K562 (cell line): ENCODE measurements at regions not wholly inside any gene's neighbourhood (a gene's known extent, or its start where the extent isn't known, plus 50 kb on each side); places are given as distances from the start of the nearest gene placed in this dataset.

Experiments
- ATAC-seq: fragments of 200-7000 bp; cut with Tn5 transposase; 3 replicates; pipeline ENCODE4 v1.9.1; 2020; ENCODE audit warnings: moderate library complexity
- BruUV-seq: library from RNA; stranded (reverse); fragments of 400-500 nt; replicated peaks from 2 replicates; lab custom pipeline; 2021; lab: Mats Ljungman, UMichigan
- CTCF ChIA-PET: fragments of 300-600 bp; formaldehyde crosslinking; extraction: SDS; loops from one replicate; lab custom pipeline; 2021; ENCODE audit warnings: low intra/inter-chr PET ratio; lab: Yijun Ruan, JAX
- POLR2A ChIA-PET: fragments of 300-600, 350-650 bp; sonication (Branson Sonifier 250); formaldehyde crosslinking; extraction: SDS; loops from one replicate; lab custom pipeline; 2021; ENCODE audit warnings: antibody characterized with exemption, inconsistent platforms; lab: Yijun Ruan, JAX
- DNase-seq, 4 experiments: peaks; one replicate each; pipeline versions ENCODE4 v3.0.0 to v3.0.0-alpha.2; 2011 to 2018; ENCODE audit warnings: low spot score in 3 of 4, mixed read lengths in 3 of 4; ENCODE audit errors: extremely low read depth in 1 of 4
- FAIRE-seq: peaks from 2 replicates; lab custom pipeline; 2011; peaks lifted over from hg19 to GRCh38; lab: Jason Lieb, UNC
- H2AFZ ChIP-seq: 2 replicates; pipeline ENCODE4 v1.6.0; 2011; ENCODE audit warnings: low read depth, low read length, control low read depth, inconsistent platforms
- H3K27ac ChIP-seq: fragments of 200-600 bp; 3 replicates; pipeline ENCODE4 v1.8.0; 2011; ENCODE audit warnings: low read depth, mild to moderate bottlenecking, control low read depth, inconsistent platforms, low read length, moderate library complexity, mixed read lengths; ENCODE audit errors: extremely low read depth
- H3K27me3 ChIP-seq, 2 experiments: fragments of 300-600 bp in 1 of 2; 2 replicates in 1 of 2; 3 replicates in 1 of 2; pipeline versions ENCODE4 v1.6.0 to v1.8.0; 2011; ENCODE audit warnings: inconsistent platforms in 2 of 2, low read length in 2 of 2, mild to moderate bottlenecking in 1 of 2, mixed read lengths in 1 of 2, moderate library complexity in 1 of 2; ENCODE audit not compliant: control insufficient read depth in 2 of 2, insufficient read depth in 2 of 2
- H3K36me3 ChIP-seq: fragments of 300-600 bp; 3 replicates; pipeline ENCODE4 v1.8.0; 2011; ENCODE audit warnings: mild to moderate bottlenecking, low read length, inconsistent platforms; ENCODE audit not compliant: control insufficient read depth, insufficient read depth
- H3K4me1 ChIP-seq, 2 experiments: fragments of 200-600 bp in 1 of 2; replicated peaks in 1 of 2; 2 replicates in 1 of 2; 3 replicates in 1 of 2; pipeline versions ENCODE4 v1.5.1 to v1.8.0; 2011; ENCODE audit warnings: inconsistent platforms in 2 of 2, low read length in 2 of 2, mild to moderate bottlenecking in 1 of 2, mixed read lengths in 1 of 2, moderate library complexity in 1 of 2; ENCODE audit not compliant: control insufficient read depth in 2 of 2, insufficient read depth in 2 of 2
- H3K4me2 ChIP-seq: 2 replicates; pipeline ENCODE4 v1.6.1; 2011; ENCODE audit warnings: low read length, control low read depth, inconsistent platforms, mixed read lengths; ENCODE audit not compliant: insufficient read depth
- H3K4me3 ChIP-seq: fragments of 200-600 bp; sonication (generic), shearing (Covaris generic); 2 replicates; pipeline ENCODE4 v1.5.1; 2016; ENCODE audit warnings: control low read depth, inconsistent platforms
- H3K79me2 ChIP-seq: fragments of 200-600 bp; 3 replicates; pipeline ENCODE4 v1.8.0; 2011; ENCODE audit warnings: low read length, inconsistent platforms; ENCODE audit not compliant: control insufficient read depth, insufficient read depth
- H3K9ac ChIP-seq, 2 experiments: 2 replicates each; pipeline versions ENCODE4 v1.6.0 to v1.6.1; 2011; ENCODE audit warnings: low read depth in 2 of 2, low read length in 2 of 2, control low read depth in 1 of 2, inconsistent platforms in 1 of 2, mild to moderate bottlenecking in 1 of 2, mixed read lengths in 1 of 2; ENCODE audit not compliant: insufficient read depth in 1 of 2
- H3K9me1 ChIP-seq: one replicate; pipeline ENCODE4 v1.6.0; 2011; ENCODE audit warnings: inconsistent platforms, mild to moderate bottlenecking, low read length, moderate library complexity; ENCODE audit not compliant: control insufficient read depth, insufficient read depth
- H3K9me3 ChIP-seq: replicated peaks from 2 replicates; pipeline ENCODE4 v1.5.1; 2011; ENCODE audit warnings: low read depth, low read length, inconsistent platforms; ENCODE audit not compliant: control insufficient read depth, insufficient read depth
- H4K20me1 ChIP-seq: replicated peaks from 2 replicates; pipeline ENCODE4 v1.6.1; 2011; ENCODE audit warnings: low read length, inconsistent platforms, mixed read lengths; ENCODE audit not compliant: control insufficient read depth, insufficient read depth
- CCAR2 ChIP-seq: fragments of 200-400 bp; formaldehyde crosslinking; IDR thresholded peaks from 2 replicates; pipeline ENCODE4 v1.6.1; 2017; ENCODE audit warnings: mild to moderate bottlenecking, low read depth, low read length
- CEBPG ChIP-seq, 3 experiments: fragments of 200-800 bp in 1 of 3; sonication (Bioruptor generic) in 1 of 3; sonication (generic) in 1 of 3; formaldehyde crosslinking in 1 of 3; IDR thresholded peaks in 2 of 3; conservative IDR thresholded peaks in 1 of 3; 2 replicates each; pipeline versions ENCODE4 v1.6.1 to v1.8.0; 2016 to 2022; ENCODE audit warnings: missing compliant biosample characterization in 2 of 3, missing genetic modification characterization in 2 of 3, mild to moderate bottlenecking in 1 of 3, missing genetic modification reagents in 1 of 3
- CHD4 ChIP-seq: fragments of 200-600 bp; sonication (generic); IDR thresholded peaks from 3 replicates; pipeline ENCODE4 v1.6.1; 2012; ENCODE audit warnings: low read depth, mild to moderate bottlenecking, mixed read lengths, low read length, inconsistent platforms; ENCODE audit not compliant: insufficient read depth, insufficient replicate concordance, poor library complexity, severe bottlenecking
- FOSL1 ChIP-seq: fragments of 200-800 bp; sonication (Bioruptor generic); conservative IDR thresholded peaks from 2 replicates; pipeline ENCODE4 v1.6.1; 2016; ENCODE audit warnings: missing genetic modification characterization, missing compliant biosample characterization
- HNRNPH1 ChIP-seq: fragments of 200-400 bp; formaldehyde crosslinking; optimal IDR thresholded peaks from 2 replicates; pipeline ENCODE3; 2017; ENCODE audit warnings: low read depth, mild to moderate bottlenecking, low read length, moderate library complexity
- NFIC ChIP-seq: fragments of 450-650 bp; IDR thresholded peaks from 2 replicates; pipeline ENCODE4 v1.6.1; 2017; ENCODE audit warnings: mild to moderate bottlenecking, inconsistent platforms
- NRF1 ChIP-seq, 2 experiments: fragments of 450-650 bp; IDR thresholded peaks in 1 of 2; conservative IDR thresholded peaks in 1 of 2; 2 replicates each; pipeline ENCODE4 v1.6.1; 2014; ENCODE audit warnings: mild to moderate bottlenecking in 2 of 2
- POLR3A ChIP-seq: IDR thresholded peaks from 2 replicates; pipeline ENCODE4 v1.6.1; 2011; ENCODE audit warnings: borderline replicate concordance, mild to moderate bottlenecking, moderate library complexity; ENCODE audit not compliant: insufficient read length, insufficient read depth; ENCODE audit errors: extremely low read depth
- SIX5 ChIP-seq, 2 experiments: IDR thresholded peaks; 2 replicates each; pipeline ENCODE4 v1.6.1; 2011; ENCODE audit warnings: low read length in 2 of 2, borderline replicate concordance in 1 of 2, low read depth in 1 of 2, mild to moderate bottlenecking in 1 of 2, moderate library complexity in 1 of 2; ENCODE audit not compliant: insufficient read depth in 1 of 2
- SPI1 ChIP-seq: IDR thresholded peaks from 2 replicates; pipeline ENCODE4 v1.6.1; 2011; ENCODE audit warnings: low read depth, low read length, control low read depth, borderline replicate concordance
- SREBF1 ChIP-seq: fragments of 150-350 bp; IDR thresholded peaks from 2 replicates; pipeline ENCODE4 v1.6.1; 2014; ENCODE audit warnings: antibody characterized with exemption, low read depth, low read length, borderline replicate concordance
- ZNF766 ChIP-seq: fragments of 200-800 bp; sonication (Bioruptor generic); conservative IDR thresholded peaks from 2 replicates; pipeline ENCODE4 v1.6.1; 2016; ENCODE audit warnings: missing genetic modification characterization, missing compliant biosample characterization
- ZSCAN29 ChIP-seq: fragments of 450-650 bp; IDR thresholded peaks from 2 replicates; pipeline ENCODE4 v1.6.1; 2017
- WGBS: fragments of 100-300 bp; shearing (Covaris generic); methylation state at CpG from one replicate; pipeline ENCODE4 v1.1.6; 2016; ENCODE audit warnings: low coverage, mixed read lengths; ENCODE audit not compliant: insufficient coverage; ENCODE audit errors: missing lambda C conversion rate; 5-methylcytosine and 5-hydroxymethylcytosine counted together
- in situ Hi-C: fragments of 300-500 bp; cut with MboI; formaldehyde crosslinking; loops from 4 replicates; pipeline ENCODE4 v1.15.0; 2018; ENCODE audit warnings: inconsistent platforms, mixed read lengths
- intact Hi-C: fragments of 100-400 bp; cut with micrococcal nuclease; formaldehyde crosslinking; loops from 2 replicates; pipeline ENCODE4 v1.14.2; 2022

GRCh38 chr22:12697441-12697840, 2830.6 kb upstream of the OR11H1 start:
- no peak overlapping the region for H3K4me2 ChIP-seq
- no peak for ATAC-seq
- no peaks in the 10 kb centered on the region for H3K4me1 ChIP-seq
- no peak overlapping the region for H3K27ac ChIP-seq
- FAIRE-seq: no peak
- BruUV-seq: no TSS peak
- intact Hi-C loops: no loop called here
- H3K36me3 ChIP-seq: no peaks in the 10 kb centered on the region
- H3K9me3 ChIP-seq: no peaks in the 10 kb centered on the region
- POLR2A ChIA-PET: no interaction called here
- no peak overlapping the region for H3K9ac ChIP-seq
- H3K79me2 ChIP-seq: no peaks in the 10 kb centered on the region
- no peaks in the 10 kb centered on the region for H3K9me1 ChIP-seq
- no peaks in the 10 kb centered on the region for H4K20me1 ChIP-seq
- H2AFZ ChIP-seq: no peak overlapping the region
- CTCF ChIA-PET: no interaction called here
- no peaks in the 10 kb centered on the region for H3K27me3 ChIP-seq
- H3K4me3 ChIP-seq: no peak overlapping the region
- WGBS: 3% methylated on average over 3 of the region's 3 CpGs
- DNase-seq: no peak
- TF ChIP-seq SREBF1 (no peak), FOSL1 (tag) (no peak), ZNF766 (CRISPR knock-in tag) (no peak), CHD4 (no peak), CCAR2 (no peak), POLR3A (no peak), NFIC (no peak), CEBPG (CRISPR knock-in tag; IDR thresholded peaks at IDR 0.05) (no peak), CEBPG (tag; conservative IDR thresholded peaks at IDR 0.05 in 1 of 2, IDR thresholded peaks at IDR 0.05 in 1 of 2) (no peak), NRF1 (conservative IDR thresholded peaks at IDR 0.05 in 1 of 2, IDR thresholded peaks at IDR 0.05 in 1 of 2) (no peak), SIX5 (IDR thresholded peaks at IDR 0.05; ENCODE audit: borderline replicate concordance in 1 of 2, insufficient read depth in 1 of 2, low read depth in 1 of 2, low read length in 2 of 2) (no peak), SPI1 (no peak), ZSCAN29 (no peak), HNRNPH1 (no peak)
- in situ Hi-C loops: loop anchor here (10.0 kb wide), 1 partner anchor 1373 kb away; no protein-coding TSS in a partner anchor
